T-helper 9 cell (primary cell): ENCODE measurements at regions not wholly inside any gene's neighbourhood (a gene's known extent, or its start where the extent isn't known, plus 50 kb on each side); places are given as distances from the start of the nearest gene placed in this dataset.

Experiments
- DNase-seq: peaks from one replicate; pipeline ENCODE4 v3.0.0-alpha.2; 2020

- no peak for DNase-seq
Observed at GRCh38 chr9:129469988-129470316, 150.9 kb downstream of the C9orf50 start.

- no peak for DNase-seq
Observed at GRCh38 chr9:129469188-129469987, 151.5 kb downstream of the C9orf50 start.

GRCh38 chr9:129467739-129468666, 152.9 kb downstream of the C9orf50 start:
- DNase-seq, result no peak

DNA sequence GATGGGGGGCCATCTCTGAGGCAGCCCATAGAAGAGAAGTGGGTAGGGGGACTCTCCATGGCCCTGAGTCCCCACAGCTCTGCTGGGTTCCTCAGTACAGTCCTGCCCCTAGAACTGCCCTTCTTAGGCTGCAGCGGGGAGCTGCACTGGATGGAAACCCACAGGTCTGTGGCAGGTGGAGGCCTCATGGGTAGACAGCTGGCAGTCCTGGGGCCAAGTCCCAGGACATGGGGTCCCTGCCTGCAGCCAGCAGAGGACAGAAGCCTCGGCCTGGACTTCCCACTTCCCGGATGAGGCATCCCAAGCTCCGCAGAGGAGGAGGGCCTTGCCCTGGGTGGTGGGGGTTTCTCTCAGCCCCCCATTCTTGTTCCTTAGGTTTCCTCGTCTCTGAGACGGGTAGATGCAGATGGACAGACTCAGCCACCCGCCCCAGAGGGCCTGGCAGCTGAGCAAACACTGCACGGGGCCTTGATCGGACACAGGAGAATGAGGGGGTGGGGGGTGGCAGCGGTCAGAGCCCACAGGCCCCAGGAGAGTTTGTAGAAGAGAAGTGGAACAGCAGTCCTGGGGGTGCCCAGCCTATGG, 153.8 kb downstream of the C9orf50 start:
- DNase-seq, result no peak

DNA sequence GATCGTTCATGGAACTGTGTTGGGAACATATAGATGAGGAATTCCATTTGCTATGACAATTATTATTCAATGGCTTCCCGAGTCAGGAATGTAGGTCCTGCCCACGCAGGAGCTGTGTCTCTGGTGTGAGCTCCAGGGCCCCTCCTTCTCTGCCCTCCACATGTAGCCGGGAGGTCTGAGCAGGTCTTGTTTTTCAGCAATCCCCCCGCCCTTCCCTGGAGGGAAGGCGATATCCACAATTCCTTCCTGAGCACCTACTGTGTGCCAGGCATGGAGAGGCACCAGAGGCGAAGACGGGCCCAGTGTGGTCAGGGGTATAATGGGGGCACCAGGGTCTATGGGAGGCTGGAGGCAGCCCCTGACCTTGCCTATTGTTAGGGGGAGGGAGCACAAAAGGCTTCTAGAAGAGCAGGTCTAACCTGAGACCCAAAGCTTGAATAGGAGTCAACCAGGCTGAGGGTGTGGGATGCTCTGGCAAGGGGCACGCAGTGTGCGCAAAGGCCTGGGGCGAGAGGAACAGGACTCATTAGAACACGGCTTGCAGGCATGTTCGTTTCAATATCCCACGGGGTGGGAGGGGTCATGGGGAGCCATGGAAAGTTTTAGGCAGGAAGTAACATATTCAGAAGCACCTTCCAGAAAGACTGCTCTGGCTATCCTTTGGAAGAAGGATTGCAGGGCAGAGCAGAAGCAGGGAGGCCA, 154.9 kb downstream of the C9orf50 start:
- no peak for DNase-seq

- DNase-seq, result no peak
Observed at GRCh38 chr9:129464972-129465833, 155.7 kb downstream of the C9orf50 start.

DNA sequence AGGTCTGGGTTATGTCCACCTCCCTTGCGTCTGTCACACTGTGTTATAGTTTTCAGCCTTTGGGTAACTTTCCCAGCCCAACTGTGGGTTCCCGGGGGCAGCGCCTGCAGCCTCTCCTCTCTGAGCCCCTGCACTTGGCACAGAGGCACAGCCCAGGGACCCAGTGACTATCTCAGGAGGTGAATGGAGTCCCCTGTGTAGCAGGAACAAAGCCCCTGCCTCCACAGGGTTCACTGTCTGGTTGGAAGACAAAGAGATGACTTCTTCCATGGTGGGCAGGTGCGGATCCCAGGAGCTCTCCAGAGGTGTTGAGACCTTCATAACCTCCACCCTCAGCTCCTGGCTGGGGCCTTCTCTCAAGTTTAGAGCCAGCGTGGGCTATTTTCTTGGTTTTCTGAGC, 156.9 kb downstream of the C9orf50 start:
- DNase-seq, result no peak

- no peak for DNase-seq
Observed at GRCh38 chr9:129463477-129463876, 157.4 kb downstream of the C9orf50 start.

DNA sequence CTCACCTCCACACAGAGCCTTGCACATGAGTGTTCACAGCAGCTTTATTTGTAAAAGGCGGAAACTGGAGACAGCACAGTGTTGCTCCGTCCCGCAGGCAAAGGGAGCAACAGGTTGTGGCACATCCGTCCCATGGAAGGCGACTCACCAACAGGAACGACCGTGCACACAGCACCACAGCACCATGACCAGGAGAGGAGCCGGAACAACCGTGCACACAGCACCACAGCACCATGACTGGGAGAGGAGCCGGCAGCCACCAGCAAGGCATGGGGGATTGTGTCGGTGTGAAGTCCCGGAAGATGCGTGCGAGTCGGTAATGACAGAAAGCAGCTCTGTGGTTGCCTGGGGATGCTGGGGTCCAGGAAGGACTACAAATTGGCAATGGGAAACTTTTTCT, 158.5 kb downstream of the C9orf50 start:
- no peak for DNase-seq

DNA sequence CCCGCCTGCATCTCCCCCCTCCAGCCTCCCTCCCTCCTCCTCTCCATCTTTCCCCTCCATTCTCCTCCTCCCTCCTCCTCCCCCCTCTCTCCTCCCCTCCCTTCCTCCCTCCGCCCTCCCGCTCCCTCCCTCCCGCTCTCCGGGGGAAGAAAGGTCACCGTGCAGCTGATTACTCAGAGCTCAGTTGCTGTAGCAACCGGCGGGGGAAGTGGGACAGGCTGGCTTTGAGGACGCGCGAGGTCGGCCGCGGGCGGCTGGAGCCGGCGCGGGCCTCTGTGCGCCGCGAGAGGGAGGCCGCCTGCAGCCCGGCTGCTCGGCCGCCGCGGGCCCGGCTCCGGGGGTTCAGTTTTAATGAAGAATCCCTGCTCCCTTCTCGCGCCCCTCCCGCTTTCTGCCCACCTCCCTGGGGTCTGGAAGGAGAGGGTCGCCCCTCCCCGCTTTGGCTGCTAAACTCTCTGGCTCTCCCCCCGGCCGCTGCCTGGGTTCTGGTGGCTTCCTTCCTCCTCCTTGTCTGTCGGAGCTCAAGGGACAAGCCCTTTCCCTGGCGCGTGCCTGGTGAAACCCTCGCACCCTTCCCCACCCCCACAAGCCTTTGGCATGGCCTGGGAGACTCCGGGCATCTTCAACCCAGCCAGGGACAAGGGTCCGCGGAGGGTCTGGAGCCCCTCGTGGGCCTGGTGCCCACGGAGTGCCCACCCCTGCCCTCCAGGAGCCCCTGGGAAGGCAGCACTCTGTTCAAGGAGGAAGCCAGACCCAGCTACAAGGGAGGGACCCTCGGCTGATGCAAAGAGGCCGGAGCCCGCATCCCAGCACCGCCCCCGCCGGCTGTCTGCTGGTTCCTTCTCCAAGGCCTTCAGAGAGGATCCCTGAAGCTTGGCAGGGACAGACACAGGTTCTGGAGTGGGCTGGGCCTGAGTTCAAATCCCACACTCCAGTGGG, 160.3 kb downstream of the C9orf50 start:
- DNase-seq, result peak; percentile 83

- DNase-seq, result no peak
Observed at GRCh38 chr9:129459547-129460322, 161.2 kb downstream of the C9orf50 start.

GRCh38 chr9:129458663-129459546, 162.0 kb downstream of the C9orf50 start:
- no peak for DNase-seq

- peak; percentile 56 for DNase-seq
Observed at GRCh38 chr9:129458155-129458661, 162.7 kb downstream of the C9orf50 start.

DNA sequence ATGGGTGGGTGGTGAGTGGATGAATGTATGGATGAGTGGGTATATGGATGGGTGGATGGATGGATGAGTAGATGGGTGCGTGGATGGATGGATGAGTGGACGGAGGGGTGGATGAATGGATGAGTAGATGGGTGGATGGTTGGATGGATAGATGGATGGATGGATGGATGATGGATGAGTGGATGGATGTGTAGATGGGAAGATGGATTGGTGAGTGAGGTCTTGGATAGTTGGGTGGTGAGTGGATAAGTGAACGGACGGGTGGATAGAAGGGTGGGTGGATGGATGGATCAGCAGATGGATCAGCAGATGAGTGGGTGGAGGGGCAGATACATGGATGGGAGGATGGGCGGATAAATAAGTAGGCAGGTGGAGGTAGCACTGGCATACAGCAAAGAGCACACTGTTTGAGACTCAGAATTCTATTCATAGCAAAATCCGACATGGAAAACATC, 163.5 kb downstream of the C9orf50 start:
- no peak for DNase-seq

DNA sequence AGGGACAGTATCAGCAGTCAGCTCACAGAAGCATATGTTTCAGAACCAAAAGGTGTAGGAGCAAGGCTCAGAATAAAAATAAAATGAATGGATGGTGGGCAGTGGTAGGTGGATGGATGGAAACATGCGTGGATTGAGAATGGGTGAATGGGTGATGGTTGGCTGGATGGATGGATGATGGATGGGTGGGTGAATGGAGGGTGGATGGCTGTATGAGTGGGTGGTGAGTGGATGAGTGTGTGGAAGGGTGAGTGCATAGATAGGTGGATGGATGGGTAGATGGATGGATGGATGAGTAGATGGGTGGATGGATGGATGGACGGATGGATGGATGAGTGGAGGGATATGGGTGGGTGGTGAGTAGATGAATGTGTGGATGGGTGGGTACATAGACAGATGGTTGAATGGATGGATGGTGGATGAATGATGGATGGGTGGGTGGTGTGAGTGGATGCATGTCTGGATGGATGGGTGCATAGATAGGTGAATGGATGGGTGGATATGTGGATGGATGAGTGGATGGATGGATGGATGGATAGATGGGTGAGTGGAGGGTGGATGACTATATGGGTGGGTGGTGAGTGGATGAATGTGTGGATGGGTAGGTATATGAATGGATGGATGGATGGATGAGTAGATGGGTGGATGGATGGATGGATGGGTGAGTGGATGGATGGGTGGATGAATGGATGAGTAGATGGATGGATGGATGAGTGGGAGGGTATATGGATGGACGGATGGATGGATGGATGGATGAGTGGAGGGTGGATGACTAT, 164.2 kb downstream of the C9orf50 start:
- no peak for DNase-seq

GRCh38 chr9:129455151-129455995, 165.5 kb downstream of the C9orf50 start:
- DNase-seq, result no peak
